Suprapubic skin (tissue), 3 donors: ENCODE measurements at regions not wholly inside any gene's neighbourhood (a gene's known extent, or its start where the extent isn't known, plus 50 kb on each side); places are given as distances from the start of the nearest gene placed in this dataset.

Experiments used
- CTCF ChIP-seq, 2 donors: fragments of 200-600 bp in 1 of 2; fragments of 450-650 bp in 1 of 2; sonication (generic) in 1 of 2; IDR thresholded peaks; one replicate each; pipeline ENCODE4 v1.5.1; 2016 to 2019; ENCODE audit warnings: antibody characterized with exemption in 2 of 2, mild to moderate bottlenecking in 1 of 2, moderate library complexity in 1 of 2
- POLR2A ChIP-seq, 2 donors: fragments of 450-650 bp; IDR thresholded peaks; one replicate each; pipeline ENCODE4 v1.6.1; 2017; ENCODE audit warnings: antibody characterized with exemption in 2 of 2, mild to moderate bottlenecking in 2 of 2, moderate library complexity in 2 of 2

GRCh38 chr1:98565951-98566350 is 95.6 kb upstream of the SNX7 start:
- TF ChIP-seq CTCF (IDR thresholded peaks at IDR 0.05) (no peak), POLR2A (IDR thresholded peaks at IDR 0.05) (no peak)
